CD4-positive, alpha-beta T cell (primary cell): ENCODE measurements at regions not wholly inside any gene's neighbourhood (a gene's known extent, or its start where the extent isn't known, plus 50 kb on each side); places are given as distances from the start of the nearest gene placed in this dataset.

Source experiments
- ATAC-seq: fragments of 200-7000 bp; cut with Tn5 transposase; one replicate; pipeline ENCODE4 v1.10.0; 2022; ENCODE audit warnings: mild to moderate bottlenecking; ENCODE audit not compliant: poor library complexity
- CTCF ChIA-PET: fragments of 350-600 bp; sonication (Branson Sonifier 250); formaldehyde crosslinking; loops from one replicate; lab custom pipeline; 2021; ENCODE audit warnings: antibody characterized with exemption, inconsistent platforms; lab: Charles Lee
- POLR2A ChIA-PET: fragments of 350-600 bp; sonication (Branson Sonifier 250); formaldehyde crosslinking; loops from one replicate; lab custom pipeline; 2021; ENCODE audit warnings: antibody characterized with exemption, inconsistent platforms; lab: Charles Lee
- DNase-seq, 14 experiments: peaks; one replicate each; pipeline ENCODE4 v3.0.0-alpha.2; 2013 to 2020; ENCODE audit warnings: mixed read lengths in 2 of 14
- H3K27ac ChIP-seq, 2 donors: one replicate each; pipeline versions ENCODE4 v1.5.1 to v1.7.0; 2013; ENCODE audit warnings: low read length in 2 of 2, low read depth in 1 of 2, mild to moderate bottlenecking in 1 of 2
- H3K27me3 ChIP-seq, 2 experiments: 1 replicate in 1 of 2; 2 replicates in 1 of 2; pipeline versions ENCODE4 v1.6.1 to v1.7.0; 2013; ENCODE audit warnings: low read length in 2 of 2, control low read depth in 1 of 2, mild to moderate bottlenecking in 1 of 2, moderate library complexity in 1 of 2; ENCODE audit not compliant: insufficient read depth in 2 of 2, control insufficient read depth in 1 of 2
- H3K36me3 ChIP-seq: one replicate; pipeline ENCODE4 v1.6.1; 2013; ENCODE audit warnings: low read length, control low read depth; ENCODE audit not compliant: insufficient read depth
- H3K4me1 ChIP-seq: one replicate; pipeline ENCODE4 v1.6.1; 2013; ENCODE audit warnings: low read length, control low read depth; ENCODE audit not compliant: insufficient read depth
- H3K4me3 ChIP-seq: one replicate; pipeline ENCODE4 v1.5.1; 2013; ENCODE audit warnings: mild to moderate bottlenecking, low read length, moderate library complexity
- H3K9me3 ChIP-seq, 2 experiments: 1 replicate in 1 of 2; 2 replicates in 1 of 2; pipeline versions ENCODE4 v1.6.1 to v1.7.0; 2013; ENCODE audit warnings: low read length in 2 of 2, mild to moderate bottlenecking in 2 of 2, control low read depth in 1 of 2, moderate library complexity in 1 of 2; ENCODE audit not compliant: control insufficient read depth in 1 of 2, insufficient read depth in 1 of 2
- H3K27ac Mint-ChIP-seq: one replicate; pipeline ENCODE4 v1.8.0; 2020; ENCODE audit warnings: mixed read lengths
- H3K27me3 Mint-ChIP-seq: one replicate; pipeline ENCODE4 v1.8.0; 2021; ENCODE audit warnings: mixed read lengths
- H3K36me3 Mint-ChIP-seq: one replicate; pipeline ENCODE4 v1.8.0; 2021; ENCODE audit warnings: low read depth, mixed read lengths
- H3K4me1 Mint-ChIP-seq: one replicate; pipeline ENCODE4 v1.8.0; 2021; ENCODE audit warnings: low read depth, mixed read lengths
- H3K4me3 Mint-ChIP-seq: one replicate; pipeline ENCODE4 v1.8.0; 2020; ENCODE audit warnings: mild to moderate bottlenecking, mixed read lengths
- H3K9me3 Mint-ChIP-seq: one replicate; pipeline ENCODE4 v1.8.0; 2020; ENCODE audit warnings: mixed read lengths
- intact Hi-C, 2 experiments: fragments of 100-400 bp; cut with DNase I in 1 of 2; cut with micrococcal nuclease in 1 of 2; formaldehyde crosslinking; loops; one replicate each; pipeline versions ENCODE4 v1.15.1 to v1.9.0; 2023 to 2025; cut with DNase I, micrococcal nuclease
- TF ChIP-seq, protein P1 (sequence below): fragments of 200-600 bp; IDR thresholded peaks from one replicate; pipeline ENCODE4 v1.8.0; 2022; ENCODE audit warnings: antibody characterized with exemption, mild to moderate bottlenecking

DNA sequence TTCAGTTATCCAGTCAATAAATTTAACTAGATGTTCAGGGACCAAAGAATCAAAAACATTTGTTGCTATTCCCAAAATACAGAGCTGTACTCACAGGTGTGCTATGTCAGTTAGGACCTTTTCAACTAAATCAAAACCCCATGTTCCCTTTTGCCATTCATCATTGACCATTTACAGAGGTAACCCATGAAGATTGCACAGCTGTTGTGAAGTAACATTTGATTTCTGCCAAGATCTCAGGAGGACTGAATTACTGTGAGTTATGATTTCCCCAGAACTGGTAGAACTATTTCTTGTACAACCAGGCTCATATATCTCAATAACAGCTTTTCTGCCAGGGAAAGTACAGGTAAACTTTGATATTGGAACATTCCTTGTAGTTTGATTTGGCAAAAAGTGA is 131.1 kb upstream of the FIBIN start:
- TF ChIP-seq, protein P1, sequence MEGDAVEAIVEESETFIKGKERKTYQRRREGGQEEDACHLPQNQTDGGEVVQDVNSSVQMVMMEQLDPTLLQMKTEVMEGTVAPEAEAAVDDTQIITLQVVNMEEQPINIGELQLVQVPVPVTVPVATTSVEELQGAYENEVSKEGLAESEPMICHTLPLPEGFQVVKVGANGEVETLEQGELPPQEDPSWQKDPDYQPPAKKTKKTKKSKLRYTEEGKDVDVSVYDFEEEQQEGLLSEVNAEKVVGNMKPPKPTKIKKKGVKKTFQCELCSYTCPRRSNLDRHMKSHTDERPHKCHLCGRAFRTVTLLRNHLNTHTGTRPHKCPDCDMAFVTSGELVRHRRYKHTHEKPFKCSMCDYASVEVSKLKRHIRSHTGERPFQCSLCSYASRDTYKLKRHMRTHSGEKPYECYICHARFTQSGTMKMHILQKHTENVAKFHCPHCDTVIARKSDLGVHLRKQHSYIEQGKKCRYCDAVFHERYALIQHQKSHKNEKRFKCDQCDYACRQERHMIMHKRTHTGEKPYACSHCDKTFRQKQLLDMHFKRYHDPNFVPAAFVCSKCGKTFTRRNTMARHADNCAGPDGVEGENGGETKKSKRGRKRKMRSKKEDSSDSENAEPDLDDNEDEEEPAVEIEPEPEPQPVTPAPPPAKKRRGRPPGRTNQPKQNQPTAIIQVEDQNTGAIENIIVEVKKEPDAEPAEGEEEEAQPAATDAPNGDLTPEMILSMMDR: no peak
- Mint-ChIP-seq H3K36me3 (no peaks in the 10 kb centered on the region), H3K9me3 (peaks cover 11% of the 10 kb centered on the region), H3K27me3 (no peaks in the 10 kb centered on the region), H3K4me1 (no peaks in the 10 kb centered on the region), H3K27ac (no peak overlapping the region), H3K4me3 (no peak overlapping the region)
- no peak overlapping the region for H3K4me3 ChIP-seq
- H3K4me1 ChIP-seq: no peaks in the 10 kb centered on the region
- ATAC-seq (no peak), DNase-seq (no peak)
- intact Hi-C loops: no loop called here
- no peaks in the 10 kb centered on the region for H3K36me3 ChIP-seq
- CTCF ChIA-PET: no interaction called here
- H3K27me3 ChIP-seq: no peaks in the 10 kb centered on the region
- POLR2A ChIA-PET: interaction anchor here (0.7 kb wide), 1 partner anchor 32 kb away, joined by 4 read pairs; no protein-coding TSS in a partner anchor
- peaks cover 0 to 6% of the 10 kb centered on the region in 2 experiments for H3K9me3 ChIP-seq
- no peak overlapping the region for H3K27ac ChIP-seq

DNA sequence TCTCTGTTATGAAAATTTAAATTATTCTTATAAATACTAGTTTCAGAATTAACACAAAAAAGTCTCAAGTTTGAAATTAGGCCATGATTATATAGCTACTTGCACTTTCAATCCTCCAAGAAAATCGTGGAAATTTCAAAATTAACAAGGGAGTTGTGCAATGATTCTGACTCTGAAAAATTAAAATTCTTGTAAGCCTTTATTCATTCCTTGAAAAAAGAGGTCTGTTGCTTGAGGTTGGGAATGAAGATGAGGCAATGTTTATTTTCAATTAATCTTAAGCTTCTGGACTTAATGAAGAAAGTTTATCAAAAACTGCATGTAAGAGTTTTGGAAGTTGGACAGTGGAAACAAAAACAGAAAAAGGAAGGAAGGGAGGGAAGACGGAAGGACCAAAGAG is 128.2 kb upstream of the FIBIN start:
- DNase-seq (no peak), ATAC-seq (no peak)
- intact Hi-C loops: no loop called here
- H3K36me3 ChIP-seq: no peaks in the 10 kb centered on the region
- Mint-ChIP-seq H3K36me3 (no peaks in the 10 kb centered on the region), H3K9me3 (peaks cover 11% of the 10 kb centered on the region), H3K27me3 (no peaks in the 10 kb centered on the region), H3K27ac (no peak overlapping the region), H3K4me1 (no peaks in the 10 kb centered on the region), H3K4me3 (no peak overlapping the region)
- POLR2A ChIA-PET: no interaction called here
- no peaks in the 10 kb centered on the region for H3K4me1 ChIP-seq
- no peak overlapping the region for H3K27ac ChIP-seq
- CTCF ChIA-PET: interaction anchor here (1.2 kb wide), 1 partner anchor 29 kb away, joined by 3 read pairs; no protein-coding TSS in a partner anchor
- TF ChIP-seq, protein P1: no peak
- H3K9me3 ChIP-seq: peaks cover 5 to 6% of the 10 kb centered on the region in 2 experiments
- no peaks in the 10 kb centered on the region for H3K27me3 ChIP-seq
- H3K4me3 ChIP-seq: no peak overlapping the region

DNA sequence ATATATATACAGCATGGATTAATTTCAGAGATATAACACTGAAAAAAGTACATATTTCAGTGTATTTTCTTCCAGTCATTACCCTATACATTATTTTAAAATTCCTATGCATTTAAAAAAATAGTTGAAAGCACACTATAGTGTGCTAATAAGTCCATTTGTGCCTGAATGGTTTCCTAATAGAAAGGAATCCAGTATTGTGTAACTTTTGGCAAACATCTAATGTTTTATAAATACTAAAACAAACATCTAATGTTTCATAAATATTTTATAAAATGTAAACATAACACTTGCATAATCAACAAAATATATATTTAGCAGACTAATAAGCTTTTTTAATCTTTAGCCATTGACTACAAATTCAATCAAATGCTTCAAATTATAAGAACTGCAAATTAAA is 126.6 kb upstream of the FIBIN start:
- intact Hi-C loops: no loop called here
- H3K4me3 Mint-ChIP-seq: no peak overlapping the region
- H3K36me3 Mint-ChIP-seq: no peaks in the 10 kb centered on the region

More for the DNA sequence above, 126.6 kb upstream of the FIBIN start:
- no peaks in the 10 kb centered on the region for H3K36me3 ChIP-seq
- H3K27ac Mint-ChIP-seq: no peak overlapping the region
- no peaks in the 10 kb centered on the region for H3K4me1 ChIP-seq
- H3K27ac ChIP-seq: no peak overlapping the region
- TF ChIP-seq, protein P1: no peak
- H3K4me3 ChIP-seq: no peak overlapping the region
- ChIA-PET POLR2A (no interaction called here), CTCF (interaction anchor here (0.5 kb wide), 1 partner anchor 1424 kb away, joined by 4 read pairs; no protein-coding TSS in a partner anchor)
- ATAC-seq: no peak
- DNase-seq: no peak
- H3K9me3 Mint-ChIP-seq: peaks cover 11% of the 10 kb centered on the region
- H3K9me3 ChIP-seq: peaks cover 5 to 6% of the 10 kb centered on the region in 2 experiments
- H3K27me3 ChIP-seq: no peaks in the 10 kb centered on the region
- no peaks in the 10 kb centered on the region for H3K27me3 Mint-ChIP-seq
- H3K4me1 Mint-ChIP-seq: no peaks in the 10 kb centered on the region
